ENCODE measurements at regions not wholly inside any gene's neighbourhood (a gene's known extent, or its start where the extent isn't known, plus 50 kb on each side); places are given as distances from the start of the nearest gene placed in this dataset.

DNA sequence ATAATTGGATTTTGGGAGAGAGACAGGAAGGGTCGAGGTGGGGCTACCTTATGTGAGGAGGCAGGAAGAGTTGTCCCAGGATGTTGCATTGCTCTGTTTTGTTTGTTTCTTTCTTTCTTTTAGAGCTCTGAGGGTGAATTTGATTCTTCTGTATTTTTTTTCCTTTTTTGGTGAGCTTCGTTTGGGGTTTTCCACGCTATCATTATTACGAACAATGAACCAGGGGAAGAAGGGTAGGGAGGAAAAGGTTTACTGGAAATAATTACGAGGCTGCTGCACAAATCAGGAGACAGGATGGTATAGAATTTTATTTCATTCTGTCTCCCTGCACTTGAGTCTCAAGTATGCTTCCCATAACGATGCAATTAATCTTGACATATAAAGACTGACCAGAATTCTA lies 51.4 kb upstream of the ZNF516 start:
- no peaks in the 10 kb centered on the region for H3K9me3 ChIP-seq (replicated peaks; ENCODE audit: control insufficient read depth, insufficient read depth, low read length)
- DNase-seq (ENCODE audit: low read depth, low spot score) (no peak), FAIRE-seq (no peak)
- H3K4me2 ChIP-seq (ENCODE audit: insufficient read depth, low read length) = no peak overlapping the region
- H4K20me1 ChIP-seq (replicated peaks; ENCODE audit: control insufficient read depth, extremely low read depth, insufficient read depth, low read length) = no peaks in the 10 kb centered on the region
- CTCF ChIA-PET = no interaction called here
- no peak for TF ChIP-seq GATA2 (IDR thresholded peaks at IDR 0.05; ENCODE audit: insufficient read depth, insufficient read length, low read depth, low read length)
- TF ChIP-seq POLR2AphosphoS5 (IDR thresholded peaks at IDR 0.05; ENCODE audit: insufficient read depth, low read depth, low read length) = no peak
- TF ChIP-seq, protein P1, sequence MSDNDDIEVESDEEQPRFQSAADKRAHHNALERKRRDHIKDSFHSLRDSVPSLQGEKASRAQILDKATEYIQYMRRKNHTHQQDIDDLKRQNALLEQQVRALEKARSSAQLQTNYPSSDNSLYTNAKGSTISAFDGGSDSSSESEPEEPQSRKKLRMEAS (IDR thresholded peaks at IDR 0.05; ENCODE audit: insufficient read depth, insufficient read length) = no peak
- TF ChIP-seq POLR2A (IDR thresholded peaks at IDR 0.05; ENCODE audit: low read depth, low read length) = no peak
- TF ChIP-seq EZH2 (IDR thresholded peaks at IDR 0.05; ENCODE audit: borderline replicate concordance, low read depth, low read length, severe bottlenecking) = no peak
- no peak for TF ChIP-seq FOS (IDR thresholded peaks at IDR 0.05; ENCODE audit: borderline replicate concordance, insufficient read depth, low read length)
- no peak for TF ChIP-seq JUN (IDR thresholded peaks at IDR 0.05; ENCODE audit: borderline replicate concordance, insufficient read depth, insufficient read length, low read depth)
- TF ChIP-seq MYC (IDR thresholded peaks at IDR 0.05; ENCODE audit: low read depth, low read length) = no peak
- no peak for TF ChIP-seq CTCF (IDR thresholded peaks at IDR 0.05; ENCODE audit: extremely low read depth in 1 of 2, insufficient read depth in 1 of 2, low read depth in 1 of 2, low read length in 2 of 2)
- no peaks in the 10 kb centered on the region for H3K27me3 ChIP-seq (ENCODE audit: control insufficient read depth in 2 of 2, insufficient read depth in 2 of 2, low read length in 2 of 2)
- no TSS peak for BruUV-seq (replicated peaks)
- no peak overlapping the region for H3K9ac ChIP-seq (replicated peaks; ENCODE audit: extremely low read depth, insufficient read depth, low read length)
- no peaks in the 10 kb centered on the region for H3K4me1 ChIP-seq (ENCODE audit: control insufficient read depth, extremely low read depth, insufficient read depth, low read length)
- dilution Hi-C loops (cut with MboI; ENCODE audit: extremely low pct_ligation_motif_present, low sequenced_read_pairs) = no loop called here
- H3K79me2 ChIP-seq (ENCODE audit: control insufficient read depth, insufficient read depth, low read length) = no peaks in the 10 kb centered on the region
- H3K27ac ChIP-seq (ENCODE audit: insufficient read depth, low read depth, low read length) = no peak overlapping the region
- POLR2A ChIA-PET = no interaction called here
- intact Hi-C loops (cut with micrococcal nuclease) = no loop called here
- no peaks in the 10 kb centered on the region for H3K9me1 ChIP-seq (replicated peaks; ENCODE audit: control insufficient read depth, extremely low read depth, insufficient read depth, low read length)
- H3K4me3 ChIP-seq (replicated peaks in 1 of 3; ENCODE audit: insufficient read depth in 1 of 3, low read depth in 1 of 3, low read length in 3 of 3) = no peak overlapping the region
- no peak overlapping the region for H2AFZ ChIP-seq (ENCODE audit: low read depth, low read length)
- H3K36me3 ChIP-seq (ENCODE audit: control insufficient read depth in 2 of 2, extremely low read depth in 1 of 2, insufficient read depth in 2 of 2, low read length in 2 of 2) = no peaks in the 10 kb centered on the region
